ENCODE measurements at regions not wholly inside any gene's neighbourhood (a gene's known extent, or its start where the extent isn't known, plus 50 kb on each side); places are given as distances from the start of the nearest gene placed in this dataset.

- H3K27ac ChIP-seq (ENCODE audit: low read depth in 1 of 3, low read length in 2 of 3) = no peak overlapping the region
- peaks cover 0 to 6% of the 10 kb centered on the region in 2 donors for H3K9me3 ChIP-seq (ENCODE audit: control insufficient read depth in 2 of 2, insufficient read depth in 1 of 2, low read depth in 1 of 2, low read length in 1 of 2)
- no peaks in the 10 kb centered on the region for H3K4me1 ChIP-seq (ENCODE audit: control insufficient read depth in 3 of 3, insufficient read depth in 2 of 3, low read depth in 1 of 3, low read length in 2 of 3)
- FAIRE-seq (no peak), DNase-seq (no peak)
- no peaks in the 10 kb centered on the region for H3K27me3 ChIP-seq (ENCODE audit: control insufficient read depth in 3 of 3, insufficient read depth in 3 of 3, low read length in 3 of 3)
- H3K4me3 ChIP-seq (ENCODE audit: low read depth in 1 of 3, low read length in 3 of 3) = no peak overlapping the region
- H3K36me3 ChIP-seq (ENCODE audit: control insufficient read depth in 3 of 3, insufficient read depth in 2 of 3, low read depth in 1 of 3, low read length in 3 of 3) = no peaks in the 10 kb centered on the region
- WGBS, 3 donors = 93 to 96% (median 95%) methylated on average over 11 of the region's 11 CpGs
These were observed 131.5 kb upstream of the HNRNPU start for GRCh38 chr1:244995602-244996400.

- WGBS, 3 donors = 21 to 100% (median 70%) methylated on average over 1 of the region's 1 CpG
- Histone ChIP-seq H3K27ac (ENCODE audit: low read depth in 1 of 3, low read length in 2 of 3) (no peak overlapping the region), H3K9me3 (ENCODE audit: control insufficient read depth in 2 of 2, insufficient read depth in 1 of 2, low read depth in 1 of 2, low read length in 1 of 2) (peaks cover 0 to 6% of the 10 kb centered on the region in 2 donors), H3K27me3 (ENCODE audit: control insufficient read depth in 3 of 3, insufficient read depth in 3 of 3, low read length in 3 of 3) (no peaks in the 10 kb centered on the region), H3K36me3 (ENCODE audit: control insufficient read depth in 3 of 3, insufficient read depth in 2 of 3, low read depth in 1 of 3, low read length in 3 of 3) (no peaks in the 10 kb centered on the region), H3K4me1 (ENCODE audit: control insufficient read depth in 3 of 3, insufficient read depth in 2 of 3, low read depth in 1 of 3, low read length in 2 of 3) (no peaks in the 10 kb centered on the region), H3K4me3 (ENCODE audit: low read depth in 1 of 3, low read length in 3 of 3) (no peak overlapping the region)
- DNase-seq = no peak
- FAIRE-seq = no peak
These were observed 128.5 kb upstream of the HNRNPU start for GRCh38 chr1:244992833-244993232.

- Histone ChIP-seq H3K4me3 (ENCODE audit: low read depth in 1 of 3, low read length in 3 of 3) (no peak overlapping the region), H3K27me3 (ENCODE audit: control insufficient read depth in 3 of 3, insufficient read depth in 3 of 3, low read length in 3 of 3) (no peaks in the 10 kb centered on the region), H3K36me3 (ENCODE audit: control insufficient read depth in 3 of 3, insufficient read depth in 2 of 3, low read depth in 1 of 3, low read length in 3 of 3) (no peaks in the 10 kb centered on the region), H3K9me3 (ENCODE audit: control insufficient read depth in 2 of 2, insufficient read depth in 1 of 2, low read depth in 1 of 2, low read length in 1 of 2) (peaks cover 0 to 4% of the 10 kb centered on the region in 2 donors), H3K27ac (ENCODE audit: low read depth in 1 of 3, low read length in 2 of 3) (no peak overlapping the region), H3K4me1 (ENCODE audit: control insufficient read depth in 3 of 3, insufficient read depth in 2 of 3, low read depth in 1 of 3, low read length in 2 of 3) (no peaks in the 10 kb centered on the region)
- WGBS, 3 donors = 86 to 93% (median 89%) methylated on average over 7 of the region's 7 CpGs
- FAIRE-seq (no peak), DNase-seq (no peak)
These were observed 125.5 kb upstream of the HNRNPU start for GRCh38 chr1:244989813-244990212.

GRCh38 chr1:244988521-244988920 is 124.2 kb upstream of the HNRNPU start:
- no peaks in the 10 kb centered on the region for H3K36me3 ChIP-seq (ENCODE audit: control insufficient read depth in 3 of 3, insufficient read depth in 2 of 3, low read depth in 1 of 3, low read length in 3 of 3)
- 91 to 94% (median 92%) methylated on average over 2 of the region's 2 CpGs for WGBS, 3 donors
- H3K9me3 ChIP-seq (ENCODE audit: control insufficient read depth in 2 of 2, insufficient read depth in 1 of 2, low read depth in 1 of 2, low read length in 1 of 2) = peaks cover 0 to 4% of the 10 kb centered on the region in 2 donors
- H3K27ac ChIP-seq (ENCODE audit: low read depth in 1 of 3, low read length in 2 of 3) = no peak overlapping the region
- DNase-seq = no peak
- H3K27me3 ChIP-seq (ENCODE audit: control insufficient read depth in 3 of 3, insufficient read depth in 3 of 3, low read length in 3 of 3) = no peaks in the 10 kb centered on the region
- H3K4me1 ChIP-seq (ENCODE audit: control insufficient read depth in 3 of 3, insufficient read depth in 2 of 3, low read depth in 1 of 3, low read length in 2 of 3) = no peaks in the 10 kb centered on the region
- no peak for FAIRE-seq
- H3K4me3 ChIP-seq (ENCODE audit: low read depth in 1 of 3, low read length in 3 of 3) = no peak overlapping the region

GRCh38 chr1:244980605-244981004 is 116.3 kb upstream of the HNRNPU start:
- DNase-seq (no peak), FAIRE-seq (no peak)
- H3K4me3 ChIP-seq (ENCODE audit: low read depth in 1 of 3, low read length in 3 of 3) = no peak overlapping the region
- H3K27me3 ChIP-seq (ENCODE audit: control insufficient read depth in 3 of 3, insufficient read depth in 3 of 3, low read length in 3 of 3) = no peaks in the 10 kb centered on the region
- no peaks in the 10 kb centered on the region for H3K36me3 ChIP-seq (ENCODE audit: control insufficient read depth in 3 of 3, insufficient read depth in 2 of 3, low read depth in 1 of 3, low read length in 3 of 3)
- no peaks in the 10 kb centered on the region for H3K9me3 ChIP-seq (ENCODE audit: control insufficient read depth in 2 of 2, insufficient read depth in 1 of 2, low read depth in 1 of 2, low read length in 1 of 2)
- H3K27ac ChIP-seq (ENCODE audit: low read depth in 1 of 3, low read length in 2 of 3) = no peak overlapping the region
- no peaks in the 10 kb centered on the region for H3K4me1 ChIP-seq (ENCODE audit: control insufficient read depth in 3 of 3, insufficient read depth in 2 of 3, low read depth in 1 of 3, low read length in 2 of 3)
- WGBS, 3 donors = 93 to 95% (median 94%) methylated on average over 7 of the region's 7 CpGs

GRCh38 chr1:244974550-244974949 is 110.2 kb upstream of the HNRNPU start:
- FAIRE-seq (no peak), DNase-seq (no peak)
- Histone ChIP-seq H3K4me1 (ENCODE audit: control insufficient read depth in 3 of 3, insufficient read depth in 2 of 3, low read depth in 1 of 3, low read length in 2 of 3) (no peaks in the 10 kb centered on the region), H3K27me3 (ENCODE audit: control insufficient read depth in 3 of 3, insufficient read depth in 3 of 3, low read length in 3 of 3) (no peaks in the 10 kb centered on the region), H3K4me3 (ENCODE audit: low read depth in 1 of 3, low read length in 3 of 3) (no peak overlapping the region), H3K27ac (ENCODE audit: low read depth in 1 of 3, low read length in 2 of 3) (no peak overlapping the region), H3K36me3 (ENCODE audit: control insufficient read depth in 3 of 3, insufficient read depth in 2 of 3, low read depth in 1 of 3, low read length in 3 of 3) (no peaks in the 10 kb centered on the region), H3K9me3 (ENCODE audit: control insufficient read depth in 2 of 2, insufficient read depth in 1 of 2, low read depth in 1 of 2, low read length in 1 of 2) (no peaks in the 10 kb centered on the region)
- 93 to 98% (median 98%) methylated on average over 8 of the region's 8 CpGs for WGBS, 3 donors

GRCh38 chr1:244974106-244974505 is 109.8 kb upstream of the HNRNPU start:
- H3K36me3 ChIP-seq (ENCODE audit: control insufficient read depth in 3 of 3, insufficient read depth in 2 of 3, low read depth in 1 of 3, low read length in 3 of 3) = no peaks in the 10 kb centered on the region
- H3K4me3 ChIP-seq (ENCODE audit: low read depth in 1 of 3, low read length in 3 of 3) = no peak overlapping the region
- FAIRE-seq (no peak), DNase-seq (no peak)
- 78 to 84% (median 81%) methylated on average over 2 of the region's 2 CpGs for WGBS, 3 donors
- no peak overlapping the region for H3K27ac ChIP-seq (ENCODE audit: low read depth in 1 of 3, low read length in 2 of 3)
- no peaks in the 10 kb centered on the region for H3K9me3 ChIP-seq (ENCODE audit: control insufficient read depth in 2 of 2, insufficient read depth in 1 of 2, low read depth in 1 of 2, low read length in 1 of 2)
- no peaks in the 10 kb centered on the region for H3K4me1 ChIP-seq (ENCODE audit: control insufficient read depth in 3 of 3, insufficient read depth in 2 of 3, low read depth in 1 of 3, low read length in 2 of 3)
- no peaks in the 10 kb centered on the region for H3K27me3 ChIP-seq (ENCODE audit: control insufficient read depth in 3 of 3, insufficient read depth in 3 of 3, low read length in 3 of 3)

- no peaks in the 10 kb centered on the region for H3K27me3 ChIP-seq (ENCODE audit: control insufficient read depth in 3 of 3, insufficient read depth in 3 of 3, low read length in 3 of 3)
- 12 to 14% (median 13%) methylated on average over 11 of the region's 11 CpGs for WGBS, 3 donors
These were observed 107.3 kb upstream of the HNRNPU start for GRCh38 chr1:244971552-244972216.

More at GRCh38 chr1:244971552-244972216, 107.3 kb upstream of the HNRNPU start:
- FAIRE-seq = peak; percentile 47
- H3K4me1 ChIP-seq (ENCODE audit: control insufficient read depth in 3 of 3, insufficient read depth in 2 of 3, low read depth in 1 of 3, low read length in 2 of 3) = peaks cover 0 to 6% (median 0%) of the 10 kb centered on the region in 3 donors
- no peaks in the 10 kb centered on the region for H3K9me3 ChIP-seq (ENCODE audit: control insufficient read depth in 2 of 2, insufficient read depth in 1 of 2, low read depth in 1 of 2, low read length in 1 of 2)
- no peaks in the 10 kb centered on the region for H3K36me3 ChIP-seq (ENCODE audit: control insufficient read depth in 3 of 3, insufficient read depth in 2 of 3, low read depth in 1 of 3, low read length in 3 of 3)
- peak overlapping the region; percentile 73 to 85 (median 82) for H3K4me3 ChIP-seq (ENCODE audit: low read depth in 1 of 3, low read length in 3 of 3)
- no peak for DNase-seq
- peak overlapping the region; percentile 99 to 100 (median 100) for H3K27ac ChIP-seq (ENCODE audit: low read depth in 1 of 3, low read length in 2 of 3)

All from small intestine (tissue), 7 donors.